ENCODE measurements at regions not wholly inside any gene's neighbourhood (a gene's known extent, or its start where the extent isn't known, plus 50 kb on each side); places are given as distances from the start of the nearest gene placed in this dataset.
"Not testable (repeated sequence)": the region's sequence is repeated elsewhere in the genome, so short reads cannot be mapped to it uniquely, and the experiment has no call there.

DNA sequence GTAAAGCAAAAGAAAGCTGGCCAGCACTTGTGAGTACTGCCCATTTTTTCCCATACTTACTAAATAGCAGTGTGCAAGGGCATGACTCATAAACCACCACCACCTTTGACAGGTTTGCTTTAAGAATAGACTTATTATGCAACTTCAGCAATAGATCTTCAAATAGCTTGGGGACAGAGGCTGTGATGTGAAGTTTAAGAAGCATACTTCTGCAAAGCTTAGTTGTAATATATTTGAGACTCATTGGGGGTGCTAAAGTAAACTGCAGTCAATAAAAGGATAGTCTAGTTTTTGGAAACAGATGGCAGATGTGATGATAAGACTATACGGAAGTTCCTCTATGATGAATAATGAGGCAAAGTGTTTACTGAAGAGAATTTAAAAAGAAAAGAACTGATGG lies 210.0 kb downstream of the PLA2G4A start:
- H2AFZ ChIP-seq (ENCODE audit: low read length) = no peak overlapping the region
- no peak overlapping the region for H3K4me3 ChIP-seq (ENCODE audit: insufficient read depth, low read length)
- TF ChIP-seq, protein P1, sequence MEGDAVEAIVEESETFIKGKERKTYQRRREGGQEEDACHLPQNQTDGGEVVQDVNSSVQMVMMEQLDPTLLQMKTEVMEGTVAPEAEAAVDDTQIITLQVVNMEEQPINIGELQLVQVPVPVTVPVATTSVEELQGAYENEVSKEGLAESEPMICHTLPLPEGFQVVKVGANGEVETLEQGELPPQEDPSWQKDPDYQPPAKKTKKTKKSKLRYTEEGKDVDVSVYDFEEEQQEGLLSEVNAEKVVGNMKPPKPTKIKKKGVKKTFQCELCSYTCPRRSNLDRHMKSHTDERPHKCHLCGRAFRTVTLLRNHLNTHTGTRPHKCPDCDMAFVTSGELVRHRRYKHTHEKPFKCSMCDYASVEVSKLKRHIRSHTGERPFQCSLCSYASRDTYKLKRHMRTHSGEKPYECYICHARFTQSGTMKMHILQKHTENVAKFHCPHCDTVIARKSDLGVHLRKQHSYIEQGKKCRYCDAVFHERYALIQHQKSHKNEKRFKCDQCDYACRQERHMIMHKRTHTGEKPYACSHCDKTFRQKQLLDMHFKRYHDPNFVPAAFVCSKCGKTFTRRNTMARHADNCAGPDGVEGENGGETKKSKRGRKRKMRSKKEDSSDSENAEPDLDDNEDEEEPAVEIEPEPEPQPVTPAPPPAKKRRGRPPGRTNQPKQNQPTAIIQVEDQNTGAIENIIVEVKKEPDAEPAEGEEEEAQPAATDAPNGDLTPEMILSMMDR (IDR thresholded peaks at IDR 0.05; ENCODE audit: extremely low read depth, low read depth, low read length) = no peak
- peaks cover 2% of the 10 kb centered on the region for H3K27me3 ChIP-seq (ENCODE audit: insufficient read depth, low read length)
- no peak for DNase-seq (ENCODE audit: insufficient read length, low spot score, missing footprints)
- no peaks in the 10 kb centered on the region for H3K36me3 ChIP-seq (ENCODE audit: insufficient read depth, low read length)
- no peaks in the 10 kb centered on the region for H3K79me2 ChIP-seq (ENCODE audit: insufficient read depth, low read length)
- H3K9me3 ChIP-seq (ENCODE audit: low read depth, low read length) = no peaks in the 10 kb centered on the region
- no peaks in the 10 kb centered on the region for H3K4me1 ChIP-seq (ENCODE audit: insufficient read depth, low read length)
- no peak overlapping the region for H3K27ac ChIP-seq (ENCODE audit: low read depth, low read length)
- H4K20me1 ChIP-seq (ENCODE audit: insufficient read depth, low read length) = no peaks in the 10 kb centered on the region
- no peak overlapping the region for H3K4me2 ChIP-seq (ENCODE audit: insufficient read depth, low read length)

GRCh38 chr1:187041104-187041503 lies 212.4 kb downstream of the PLA2G4A start:
- Histone ChIP-seq H3K79me2 (ENCODE audit: insufficient read depth, low read length) (no peaks in the 10 kb centered on the region), H3K4me3 (ENCODE audit: insufficient read depth, low read length) (no peak overlapping the region), H3K4me2 (ENCODE audit: insufficient read depth, low read length) (no peak overlapping the region), H2AFZ (ENCODE audit: low read length) (no peak overlapping the region), H3K27ac (ENCODE audit: low read depth, low read length) (no peak overlapping the region), H4K20me1 (ENCODE audit: insufficient read depth, low read length) (no peaks in the 10 kb centered on the region), H3K27me3 (ENCODE audit: insufficient read depth, low read length) (peaks cover 2% of the 10 kb centered on the region), H3K36me3 (ENCODE audit: insufficient read depth, low read length) (no peaks in the 10 kb centered on the region), H3K9me3 (ENCODE audit: low read depth, low read length) (no peaks in the 10 kb centered on the region), H3K4me1 (ENCODE audit: insufficient read depth, low read length) (no peaks in the 10 kb centered on the region)
- TF ChIP-seq, protein P1 (IDR thresholded peaks at IDR 0.05; ENCODE audit: extremely low read depth, low read depth, low read length) = no peak
- no peak for DNase-seq (ENCODE audit: insufficient read length, low spot score, missing footprints)

DNA sequence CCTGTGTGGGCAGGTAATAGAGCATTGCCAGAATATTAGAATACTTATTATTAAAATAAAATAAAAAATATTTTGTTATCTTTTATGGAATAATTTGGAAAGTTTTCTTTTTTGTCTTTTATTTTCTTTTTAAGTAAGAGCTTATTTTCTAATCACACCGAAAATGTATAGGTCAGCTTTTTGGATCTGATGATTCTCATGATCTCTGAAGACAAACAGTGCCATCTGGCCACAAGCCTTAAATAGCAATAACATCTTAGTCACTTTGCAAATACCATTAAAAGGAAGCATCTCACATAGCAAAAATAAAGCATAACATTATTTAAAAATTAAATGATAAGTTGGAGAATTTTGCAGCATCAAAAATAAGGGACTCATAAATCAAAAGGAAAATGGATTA lies 213.8 kb downstream of the PLA2G4A start:
- no peak for DNase-seq (ENCODE audit: insufficient read length, low spot score, missing footprints)
- no peaks in the 10 kb centered on the region for H3K79me2 ChIP-seq (ENCODE audit: insufficient read depth, low read length)
- no peaks in the 10 kb centered on the region for H3K4me1 ChIP-seq (ENCODE audit: insufficient read depth, low read length)
- no peaks in the 10 kb centered on the region for H3K36me3 ChIP-seq (ENCODE audit: insufficient read depth, low read length)
- H4K20me1 ChIP-seq (ENCODE audit: insufficient read depth, low read length) = no peaks in the 10 kb centered on the region
- H3K4me2 ChIP-seq (ENCODE audit: insufficient read depth, low read length) = no peak overlapping the region
- H3K27me3 ChIP-seq (ENCODE audit: insufficient read depth, low read length) = peaks cover 2% of the 10 kb centered on the region
- H3K9me3 ChIP-seq (ENCODE audit: low read depth, low read length) = no peaks in the 10 kb centered on the region
- no peak overlapping the region for H3K4me3 ChIP-seq (ENCODE audit: insufficient read depth, low read length)
- no peak overlapping the region for H3K27ac ChIP-seq (ENCODE audit: low read depth, low read length)
- TF ChIP-seq, protein P1 (IDR thresholded peaks at IDR 0.05; ENCODE audit: extremely low read depth, low read depth, low read length) = no peak
- no peak overlapping the region for H2AFZ ChIP-seq (ENCODE audit: low read length)

GRCh38 chr1:187043433-187043832 lies 214.7 kb downstream of the PLA2G4A start:
- not testable (repeated sequence) for H3K36me3 ChIP-seq (ENCODE audit: insufficient read depth, low read length)

More at GRCh38 chr1:187043433-187043832, 214.7 kb downstream of the PLA2G4A start:
- H2AFZ ChIP-seq (ENCODE audit: low read length); H3K9me3 ChIP-seq (ENCODE audit: low read depth, low read length); H3K27me3 ChIP-seq (ENCODE audit: insufficient read depth, low read length); DNase-seq (ENCODE audit: insufficient read length, low spot score, missing footprints); H3K4me1 ChIP-seq (ENCODE audit: insufficient read depth, low read length); H3K27ac ChIP-seq (ENCODE audit: low read depth, low read length); H3K4me3 ChIP-seq (ENCODE audit: insufficient read depth, low read length); H4K20me1 ChIP-seq (ENCODE audit: insufficient read depth, low read length); H3K79me2 ChIP-seq (ENCODE audit: insufficient read depth, low read length); H3K4me2 ChIP-seq (ENCODE audit: insufficient read depth, low read length): not testable (repeated sequence)
